ENCODE measurements at regions not wholly inside any gene's neighbourhood (a gene's known extent, or its start where the extent isn't known, plus 50 kb on each side); places are given as distances from the start of the nearest gene placed in this dataset.
A peak's percentile ranks its signal among the peaks of the same experiment; 100 is the strongest.
"Not testable (repeated sequence)": the region's sequence is repeated elsewhere in the genome, so short reads cannot be mapped to it uniquely, and the experiment has no call there.

DNA sequence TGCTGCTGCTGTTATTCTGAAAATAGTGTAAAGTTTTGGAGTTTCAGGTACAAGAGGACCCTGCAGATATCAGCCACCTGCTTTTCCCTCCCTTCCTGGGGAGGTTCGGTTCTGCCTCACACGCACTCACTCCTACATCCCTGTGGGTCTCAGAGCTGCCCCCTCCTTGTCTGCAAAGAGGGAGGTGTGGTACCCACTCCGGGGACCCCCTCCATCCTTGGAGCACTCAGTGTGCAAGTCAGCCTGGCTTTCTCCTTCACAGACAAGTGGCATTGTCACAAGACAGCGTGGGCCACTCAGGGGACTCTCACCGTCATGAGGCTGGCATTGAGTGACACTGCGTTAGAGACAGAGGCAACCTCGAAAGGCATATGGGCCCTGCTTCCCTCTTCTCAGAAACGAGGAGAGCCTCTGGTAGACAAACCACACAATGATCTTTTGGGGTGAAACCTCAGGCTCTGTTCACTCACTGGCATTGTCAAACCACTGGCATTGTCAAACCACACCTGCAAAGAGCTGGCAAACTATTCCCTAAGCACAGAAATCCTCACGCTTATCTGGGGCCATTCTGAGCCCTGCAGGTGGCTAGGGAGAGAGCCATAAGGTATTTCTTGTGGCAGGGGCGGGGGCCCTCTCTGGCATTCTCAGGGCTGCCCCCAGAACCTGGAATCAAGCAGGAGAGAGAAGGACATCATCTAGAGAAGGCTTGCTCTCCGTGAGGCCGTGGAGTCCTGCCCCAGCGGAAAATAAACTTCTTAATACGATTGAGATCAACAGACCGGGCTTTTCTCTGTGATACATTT is 285.0 kb downstream of the SHOX start (continued):
- TF ChIP-seq, protein P1, sequence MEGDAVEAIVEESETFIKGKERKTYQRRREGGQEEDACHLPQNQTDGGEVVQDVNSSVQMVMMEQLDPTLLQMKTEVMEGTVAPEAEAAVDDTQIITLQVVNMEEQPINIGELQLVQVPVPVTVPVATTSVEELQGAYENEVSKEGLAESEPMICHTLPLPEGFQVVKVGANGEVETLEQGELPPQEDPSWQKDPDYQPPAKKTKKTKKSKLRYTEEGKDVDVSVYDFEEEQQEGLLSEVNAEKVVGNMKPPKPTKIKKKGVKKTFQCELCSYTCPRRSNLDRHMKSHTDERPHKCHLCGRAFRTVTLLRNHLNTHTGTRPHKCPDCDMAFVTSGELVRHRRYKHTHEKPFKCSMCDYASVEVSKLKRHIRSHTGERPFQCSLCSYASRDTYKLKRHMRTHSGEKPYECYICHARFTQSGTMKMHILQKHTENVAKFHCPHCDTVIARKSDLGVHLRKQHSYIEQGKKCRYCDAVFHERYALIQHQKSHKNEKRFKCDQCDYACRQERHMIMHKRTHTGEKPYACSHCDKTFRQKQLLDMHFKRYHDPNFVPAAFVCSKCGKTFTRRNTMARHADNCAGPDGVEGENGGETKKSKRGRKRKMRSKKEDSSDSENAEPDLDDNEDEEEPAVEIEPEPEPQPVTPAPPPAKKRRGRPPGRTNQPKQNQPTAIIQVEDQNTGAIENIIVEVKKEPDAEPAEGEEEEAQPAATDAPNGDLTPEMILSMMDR (IDR thresholded peaks at IDR 0.05) = no peak
- no peak for TF ChIP-seq JUN (IDR thresholded peaks at IDR 0.05)
- TF ChIP-seq, protein P2, sequence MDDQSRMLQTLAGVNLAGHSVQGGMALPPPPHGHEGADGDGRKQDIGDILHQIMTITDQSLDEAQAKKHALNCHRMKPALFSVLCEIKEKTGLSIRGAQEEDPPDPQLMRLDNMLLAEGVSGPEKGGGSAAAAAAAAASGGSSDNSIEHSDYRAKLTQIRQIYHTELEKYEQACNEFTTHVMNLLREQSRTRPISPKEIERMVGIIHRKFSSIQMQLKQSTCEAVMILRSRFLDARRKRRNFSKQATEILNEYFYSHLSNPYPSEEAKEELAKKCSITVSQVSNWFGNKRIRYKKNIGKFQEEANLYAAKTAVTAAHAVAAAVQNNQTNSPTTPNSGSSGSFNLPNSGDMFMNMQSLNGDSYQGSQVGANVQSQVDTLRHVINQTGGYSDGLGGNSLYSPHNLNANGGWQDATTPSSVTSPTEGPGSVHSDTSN (IDR thresholded peaks at IDR 0.05) = no peak

DNA sequence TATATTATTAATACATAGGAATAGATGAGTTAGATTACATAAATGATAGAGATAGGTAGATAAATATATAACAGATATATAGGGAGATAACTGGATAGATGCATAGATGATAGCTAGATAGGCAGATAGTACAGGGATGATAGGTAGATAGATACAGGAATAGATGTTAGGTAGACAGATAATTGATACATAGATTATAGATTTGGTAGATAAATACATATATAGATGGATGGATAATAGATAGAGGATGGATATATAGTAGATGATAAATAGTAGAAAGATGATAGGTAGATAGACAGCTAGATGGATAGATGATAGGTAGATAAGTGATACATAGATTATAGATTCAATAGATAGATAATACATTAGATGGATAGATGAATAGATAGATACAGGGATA is 283.6 kb downstream of the SHOX start:
- no peak for FAIRE-seq
- CTCF ChIA-PET = no interaction called here

DNA sequence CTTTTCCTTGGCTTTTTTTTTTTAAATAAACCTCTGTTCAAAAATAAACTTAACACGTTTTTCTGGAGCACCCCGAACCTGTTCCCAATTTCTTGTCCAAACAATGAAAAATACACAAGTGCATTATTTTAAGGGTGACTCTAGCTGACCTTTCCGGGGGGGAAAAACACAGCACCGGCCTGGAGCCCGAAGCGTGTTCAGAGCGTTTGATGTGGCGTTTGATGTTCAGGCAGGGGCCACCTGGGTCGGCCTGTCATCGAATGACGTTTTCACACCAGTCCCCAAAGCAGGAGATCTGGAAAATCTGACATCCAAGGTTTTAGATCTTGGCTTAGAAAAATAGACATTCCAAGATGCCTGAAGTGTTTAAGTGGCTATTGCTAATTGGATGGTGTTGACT is 282.1 kb downstream of the SHOX start:
- ChIA-PET POLR2A (no interaction called here), CTCF (no interaction called here)
- ATAC-seq (no peak), FAIRE-seq (no peak), DNase-seq (ENCODE audit: low read depth in 1 of 2, low spot score in 1 of 2) (no peak)
- Histone ChIP-seq H3K4me3 (no peak overlapping the region), H3K9me3 (no peaks in the 10 kb centered on the region), H3K4me2 (no peak overlapping the region), H3K27ac (no peak overlapping the region), H3K4me1 (no peaks in the 10 kb centered on the region)
- WGBS (ENCODE audit: missing lambda C conversion rate) = 30% methylated on average over 11 of the region's 11 CpGs
- TF ChIP-seq POLR2A (IDR thresholded peaks at IDR 0.05; ENCODE audit: low read length) (no peak), KDM5A (IDR thresholded peaks at IDR 0.05) (no peak)

More for the DNA sequence above, 283.6 kb downstream of the SHOX start:
- Histone ChIP-seq H3K27ac (no peak overlapping the region), H3K4me1 (no peaks in the 10 kb centered on the region), H3K4me3 (no peak overlapping the region), H3K9me3 (no peaks in the 10 kb centered on the region), H3K4me2 (no peak overlapping the region)
- TF ChIP-seq ZNF302 (CRISPR knock-in tag; IDR thresholded peaks at IDR 0.05) = no peak
- no peak for TF ChIP-seq CHD2 (IDR thresholded peaks at IDR 0.05; ENCODE audit: low read length, partially characterized antibody)
- no peak for TF ChIP-seq MAFK (IDR thresholded peaks at IDR 0.05; ENCODE audit: partially characterized antibody)
- TF ChIP-seq BHLHE40 (IDR thresholded peaks at IDR 0.05; ENCODE audit: low read depth, low read length) = no peak
- TF ChIP-seq, protein P3, sequence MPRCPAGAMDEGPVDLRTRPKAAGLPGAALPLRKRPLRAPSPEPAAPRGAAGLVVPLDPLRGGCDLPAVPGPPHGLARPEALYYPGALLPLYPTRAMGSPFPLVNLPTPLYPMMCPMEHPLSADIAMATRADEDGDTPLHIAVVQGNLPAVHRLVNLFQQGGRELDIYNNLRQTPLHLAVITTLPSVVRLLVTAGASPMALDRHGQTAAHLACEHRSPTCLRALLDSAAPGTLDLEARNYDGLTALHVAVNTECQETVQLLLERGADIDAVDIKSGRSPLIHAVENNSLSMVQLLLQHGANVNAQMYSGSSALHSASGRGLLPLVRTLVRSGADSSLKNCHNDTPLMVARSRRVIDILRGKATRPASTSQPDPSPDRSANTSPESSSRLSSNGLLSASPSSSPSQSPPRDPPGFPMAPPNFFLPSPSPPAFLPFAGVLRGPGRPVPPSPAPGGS (IDR thresholded peaks at IDR 0.05) = no peak
- TF ChIP-seq ZFP36 (IDR thresholded peaks at IDR 0.05; ENCODE audit: borderline replicate concordance, partially characterized antibody) = no peak
- TF ChIP-seq, protein P4, sequence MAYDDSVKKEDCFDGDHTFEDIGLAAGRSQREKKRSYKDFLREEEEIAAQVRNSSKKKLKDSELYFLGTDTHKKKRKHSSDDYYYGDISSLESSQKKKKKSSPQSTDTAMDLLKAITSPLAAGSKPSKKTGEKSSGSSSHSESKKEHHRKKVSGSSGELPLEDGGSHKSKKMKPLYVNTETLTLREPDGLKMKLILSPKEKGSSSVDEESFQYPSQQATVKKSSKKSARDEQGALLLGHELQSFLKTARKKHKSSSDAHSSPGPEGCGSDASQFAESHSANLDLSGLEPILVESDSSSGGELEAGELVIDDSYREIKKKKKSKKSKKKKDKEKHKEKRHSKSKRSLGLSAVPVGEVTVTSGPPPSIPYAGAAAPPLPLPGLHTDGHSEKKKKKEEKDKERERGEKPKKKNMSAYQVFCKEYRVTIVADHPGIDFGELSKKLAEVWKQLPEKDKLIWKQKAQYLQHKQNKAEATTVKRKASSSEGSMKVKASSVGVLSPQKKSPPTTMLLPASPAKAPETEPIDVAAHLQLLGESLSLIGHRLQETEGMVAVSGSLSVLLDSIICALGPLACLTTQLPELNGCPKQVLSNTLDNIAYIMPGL (CRISPR knock-in tag; IDR thresholded peaks at IDR 0.05; ENCODE audit: borderline replicate concordance) = no peak
- TF ChIP-seq EHF (CRISPR knock-in tag; IDR thresholded peaks at IDR 0.05) = no peak
- TF ChIP-seq ZC3H11A (IDR thresholded peaks at IDR 0.05) = no peak
- TF ChIP-seq NR3C1 (IDR thresholded peaks at IDR 0.05) = no peak
- TF ChIP-seq EHMT2 (IDR thresholded peaks at IDR 0.05; ENCODE audit: low read depth) = no peak
- no peak for TF ChIP-seq KDM1A (IDR thresholded peaks at IDR 0.05; ENCODE audit: low read depth)
- no peak for TF ChIP-seq TFCP2L1 (CRISPR knock-in tag; IDR thresholded peaks at IDR 0.05)
- ATAC-seq = no peak
- no peak for DNase-seq (ENCODE audit: low read depth in 1 of 2, low spot score in 1 of 2)
- POLR2A ChIA-PET = no interaction called here

DNA sequence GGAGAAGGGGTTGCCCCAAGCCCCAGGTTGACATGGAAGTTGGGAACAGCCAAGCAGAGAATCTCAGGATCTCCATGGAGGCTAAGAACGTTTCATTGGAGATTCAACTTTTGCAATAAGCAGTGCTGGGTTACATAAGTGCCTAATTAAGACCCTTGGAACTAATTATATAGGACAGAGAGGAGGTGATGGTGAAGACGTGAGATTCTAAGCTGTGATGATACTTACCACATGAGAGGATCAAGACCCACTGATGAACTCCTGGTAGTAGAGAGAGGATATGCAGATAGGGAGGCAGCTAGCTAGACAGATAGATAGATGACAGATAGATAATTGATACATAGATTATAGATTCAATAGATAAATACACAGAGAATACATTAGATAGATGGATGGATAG is 278.5 kb downstream of the SHOX start:
- POLR2A ChIA-PET; DNase-seq (ENCODE audit: low read depth in 1 of 2, low spot score in 1 of 2): not testable (repeated sequence)

More for the DNA sequence above, 278.5 kb downstream of the SHOX start:
- H3K9me3 ChIP-seq, H3K4me1 ChIP-seq, CTCF ChIA-PET, H3K27ac ChIP-seq, H3K4me2 ChIP-seq, H3K4me3 ChIP-seq: not testable (repeated sequence)
- ATAC-seq = peak in 1 of 2 experiments; percentile 50; a peak in 1 of 6 replicates
- FAIRE-seq = peak; percentile 100
- WGBS (ENCODE audit: missing lambda C conversion rate) = 0% methylated on average over 2 of the region's 2 CpGs
